ENCODE measurements at regions not wholly inside any gene's neighbourhood (a gene's known extent, or its start where the extent isn't known, plus 50 kb on each side); places are given as distances from the start of the nearest gene placed in this dataset.
"Not testable (repeated sequence)": the region's sequence is repeated elsewhere in the genome, so short reads cannot be mapped to it uniquely, and the experiment has no call there.

DNA sequence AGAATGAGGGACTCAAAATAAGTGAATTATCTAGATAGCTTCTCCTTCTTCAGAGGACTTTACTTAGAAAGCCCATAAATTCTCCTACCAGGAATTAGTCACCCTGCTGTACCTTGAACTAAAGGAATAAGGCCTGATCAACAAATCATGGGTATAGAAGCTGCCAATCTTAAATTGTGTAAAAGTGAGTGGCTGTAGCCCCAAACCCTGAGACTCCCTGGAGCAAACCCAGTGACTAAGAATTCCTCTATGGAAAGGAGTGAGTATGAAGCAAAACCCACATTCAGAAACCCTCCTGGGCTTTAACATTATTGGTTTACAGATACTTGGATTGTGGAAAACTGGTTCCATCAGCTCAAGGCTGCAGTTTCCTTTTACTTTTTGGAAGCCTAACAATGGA lies 285.8 kb upstream of the TBX18 start:
- no peak overlapping the region for H3K4me2 ChIP-seq (ENCODE audit: low read depth, low read length)

GRCh38 chr6:85049282-85049681 lies 284.9 kb upstream of the TBX18 start:
- no peaks in the 10 kb centered on the region for H3K4me1 ChIP-seq (ENCODE audit: low read length)
- no peaks in the 10 kb centered on the region for H3K9me2 ChIP-seq (replicated peaks; ENCODE audit: insufficient read depth, low read length)
- H3K9ac ChIP-seq (ENCODE audit: low read length): no peak overlapping the region
- H3K27ac ChIP-seq (ENCODE audit: low read length): no peak overlapping the region
- H3K36me3 ChIP-seq (replicated peaks; ENCODE audit: insufficient read depth, low read length): no peaks in the 10 kb centered on the region
- no peaks in the 10 kb centered on the region for H3K27me3 ChIP-seq (replicated peaks; ENCODE audit: insufficient read depth, low read length)
- no peaks in the 10 kb centered on the region for H3K79me2 ChIP-seq (ENCODE audit: low read length)
- no peak overlapping the region for H2AFZ ChIP-seq (ENCODE audit: low read length)
- no peak for DNase-seq
- H3K9me3 ChIP-seq (replicated peaks; ENCODE audit: insufficient read depth, low read length): no peaks in the 10 kb centered on the region
- no peak overlapping the region for H3K4me2 ChIP-seq (ENCODE audit: low read depth, low read length)
- no peak for TF ChIP-seq CTCF (IDR thresholded peaks at IDR 0.05; ENCODE audit: low read length)
- no peak for TF ChIP-seq EZH2phosphoT487 (IDR thresholded peaks at IDR 0.05; ENCODE audit: low read length)
- H3F3A ChIP-seq (ENCODE audit: insufficient read depth, low read length): no peaks in the 10 kb centered on the region
- no peaks in the 10 kb centered on the region for H4K20me1 ChIP-seq (ENCODE audit: insufficient read depth, low read length)
- H3K4me3 ChIP-seq (ENCODE audit: low read length): no peak overlapping the region

More for the DNA sequence above, 285.8 kb upstream of the TBX18 start:
- Histone ChIP-seq H3K79me2 (ENCODE audit: low read length) (no peaks in the 10 kb centered on the region), H3F3A (ENCODE audit: insufficient read depth, low read length) (no peaks in the 10 kb centered on the region), H3K9me2 (replicated peaks; ENCODE audit: insufficient read depth, low read length) (no peaks in the 10 kb centered on the region), H3K9ac (ENCODE audit: low read length) (no peak overlapping the region), H3K36me3 (replicated peaks; ENCODE audit: insufficient read depth, low read length) (no peaks in the 10 kb centered on the region), H3K4me3 (ENCODE audit: low read length) (no peak overlapping the region), H3K9me3 (replicated peaks; ENCODE audit: insufficient read depth, low read length) (no peaks in the 10 kb centered on the region), H3K27me3 (replicated peaks; ENCODE audit: insufficient read depth, low read length) (no peaks in the 10 kb centered on the region), H3K4me1 (ENCODE audit: low read length) (no peaks in the 10 kb centered on the region), H4K20me1 (ENCODE audit: insufficient read depth, low read length) (no peaks in the 10 kb centered on the region), H2AFZ (ENCODE audit: low read length) (no peak overlapping the region), H3K27ac (ENCODE audit: low read length) (no peak overlapping the region)
- DNase-seq: no peak
- no peak for TF ChIP-seq CTCF (IDR thresholded peaks at IDR 0.05; ENCODE audit: low read length)
- no peak for TF ChIP-seq EZH2phosphoT487 (IDR thresholded peaks at IDR 0.05; ENCODE audit: low read length)
- TF ChIP-seq EZH2 (optimal IDR thresholded peaks at IDR 0.05; ENCODE audit: low read depth, low read length): no peak

GRCh38 chr6:85047818-85048217 lies 283.4 kb upstream of the TBX18 start:
- Histone ChIP-seq H3K27me3 (replicated peaks; ENCODE audit: insufficient read depth, low read length) (no peaks in the 10 kb centered on the region), H3K9ac (ENCODE audit: low read length) (no peak overlapping the region), H3K27ac (ENCODE audit: low read length) (no peak overlapping the region), H3K4me3 (ENCODE audit: low read length) (no peak overlapping the region), H3K9me3 (replicated peaks; ENCODE audit: insufficient read depth, low read length) (no peaks in the 10 kb centered on the region), H3K36me3 (replicated peaks; ENCODE audit: insufficient read depth, low read length) (no peaks in the 10 kb centered on the region), H2AFZ (ENCODE audit: low read length) (no peak overlapping the region), H3F3A (ENCODE audit: insufficient read depth, low read length) (no peaks in the 10 kb centered on the region), H3K4me2 (ENCODE audit: low read depth, low read length) (no peak overlapping the region), H4K20me1 (ENCODE audit: insufficient read depth, low read length) (no peaks in the 10 kb centered on the region), H3K79me2 (ENCODE audit: low read length) (no peaks in the 10 kb centered on the region), H3K9me2 (replicated peaks; ENCODE audit: insufficient read depth, low read length) (no peaks in the 10 kb centered on the region), H3K4me1 (ENCODE audit: low read length) (no peaks in the 10 kb centered on the region)
- TF ChIP-seq EZH2 (optimal IDR thresholded peaks at IDR 0.05; ENCODE audit: low read depth, low read length): no peak
- no peak for TF ChIP-seq EZH2phosphoT487 (IDR thresholded peaks at IDR 0.05; ENCODE audit: low read length)
- no peak for TF ChIP-seq CTCF (IDR thresholded peaks at IDR 0.05; ENCODE audit: low read length)
- DNase-seq: no peak

DNA sequence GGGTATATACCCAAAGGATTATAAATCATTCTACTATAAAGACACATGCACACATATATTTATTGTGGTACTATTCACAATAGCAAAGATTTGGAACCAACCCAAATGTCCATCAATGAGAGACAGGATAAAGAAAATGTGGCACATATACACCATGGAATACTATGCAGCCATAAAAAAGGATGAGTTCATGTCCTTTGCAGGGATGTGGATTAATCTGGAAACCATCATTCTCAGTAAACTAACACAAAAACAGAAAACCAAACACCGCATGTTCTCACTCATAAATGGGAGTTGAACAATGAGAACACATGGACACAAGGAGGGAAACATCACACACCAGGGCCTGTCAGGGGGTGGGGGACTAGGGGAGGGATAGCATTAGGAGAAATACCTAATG lies 281.4 kb upstream of the TBX18 start:
- not testable (repeated sequence) for H2AFZ ChIP-seq (ENCODE audit: low read length); H3K36me3 ChIP-seq (replicated peaks; ENCODE audit: insufficient read depth, low read length); H3K27ac ChIP-seq (ENCODE audit: low read length); H3K79me2 ChIP-seq (ENCODE audit: low read length); H3K9me2 ChIP-seq (replicated peaks; ENCODE audit: insufficient read depth, low read length); H3K27me3 ChIP-seq (replicated peaks; ENCODE audit: insufficient read depth, low read length); DNase-seq; H3K4me1 ChIP-seq (ENCODE audit: low read length); H3F3A ChIP-seq (ENCODE audit: insufficient read depth, low read length); H3K9me3 ChIP-seq (replicated peaks; ENCODE audit: insufficient read depth, low read length); H4K20me1 ChIP-seq (ENCODE audit: insufficient read depth, low read length); H3K4me2 ChIP-seq (ENCODE audit: low read depth, low read length); H3K9ac ChIP-seq (ENCODE audit: low read length); H3K4me3 ChIP-seq (ENCODE audit: low read length)
